22Rv1 (cell line): ENCODE measurements at regions not wholly inside any gene's neighbourhood (a gene's known extent, or its start where the extent isn't known, plus 50 kb on each side); places are given as distances from the start of the nearest gene placed in this dataset.

Experiments used
- ZFX ChIP-seq: fragments of 450-650 bp; IDR thresholded peaks from 2 replicates; pipeline ENCODE4 v1.6.1; 2017; ENCODE audit warnings: antibody characterized with exemption, borderline replicate concordance
- TF ChIP-seq, protein P1 (sequence below): fragments of 450-650 bp; IDR thresholded peaks from 2 replicates; pipeline ENCODE4 v1.5.1; 2017; ENCODE audit warnings: mild to moderate bottlenecking

DNA sequence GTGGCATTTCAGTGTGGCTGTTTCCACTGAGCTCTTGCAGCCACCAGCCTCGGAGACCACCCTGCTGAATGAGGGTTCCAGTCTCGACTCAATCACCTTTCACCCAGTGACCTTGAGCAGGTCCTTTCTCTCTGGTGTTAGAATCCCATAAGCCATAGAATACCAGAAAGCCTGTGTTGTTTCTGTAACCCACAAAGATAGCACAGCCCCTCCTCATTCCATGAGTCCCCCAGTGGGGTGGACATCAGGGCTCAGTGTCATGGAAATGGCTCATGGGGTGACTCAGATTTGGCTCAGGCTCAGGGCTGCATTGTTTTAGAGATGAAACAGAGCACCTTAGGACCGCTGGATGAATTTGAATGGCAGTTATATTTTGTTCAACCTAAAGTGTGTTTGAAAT, 171.5 kb downstream of the PTPN11 start:
- TF ChIP-seq, protein P1, sequence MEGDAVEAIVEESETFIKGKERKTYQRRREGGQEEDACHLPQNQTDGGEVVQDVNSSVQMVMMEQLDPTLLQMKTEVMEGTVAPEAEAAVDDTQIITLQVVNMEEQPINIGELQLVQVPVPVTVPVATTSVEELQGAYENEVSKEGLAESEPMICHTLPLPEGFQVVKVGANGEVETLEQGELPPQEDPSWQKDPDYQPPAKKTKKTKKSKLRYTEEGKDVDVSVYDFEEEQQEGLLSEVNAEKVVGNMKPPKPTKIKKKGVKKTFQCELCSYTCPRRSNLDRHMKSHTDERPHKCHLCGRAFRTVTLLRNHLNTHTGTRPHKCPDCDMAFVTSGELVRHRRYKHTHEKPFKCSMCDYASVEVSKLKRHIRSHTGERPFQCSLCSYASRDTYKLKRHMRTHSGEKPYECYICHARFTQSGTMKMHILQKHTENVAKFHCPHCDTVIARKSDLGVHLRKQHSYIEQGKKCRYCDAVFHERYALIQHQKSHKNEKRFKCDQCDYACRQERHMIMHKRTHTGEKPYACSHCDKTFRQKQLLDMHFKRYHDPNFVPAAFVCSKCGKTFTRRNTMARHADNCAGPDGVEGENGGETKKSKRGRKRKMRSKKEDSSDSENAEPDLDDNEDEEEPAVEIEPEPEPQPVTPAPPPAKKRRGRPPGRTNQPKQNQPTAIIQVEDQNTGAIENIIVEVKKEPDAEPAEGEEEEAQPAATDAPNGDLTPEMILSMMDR, result no peak
- TF ChIP-seq ZFX, result no peak
